HCT116 (cell line): ENCODE measurements at regions not wholly inside any gene's neighbourhood (a gene's known extent, or its start where the extent isn't known, plus 50 kb on each side); places are given as distances from the start of the nearest gene placed in this dataset.
"Not testable (repeated sequence)": the region's sequence is repeated elsewhere in the genome, so short reads cannot be mapped to it uniquely, and the experiment has no call there.

Source experiments
- CEBPB ChIP-seq: IDR thresholded peaks from 2 replicates; pipeline ENCODE4 v1.6.1; 2012; ENCODE audit warnings: low read depth
- CTCF ChIP-seq, 3 experiments: fragments of 200-600 bp in 1 of 3; sonication (generic) in 1 of 3; IDR thresholded peaks in 2 of 3; conservative IDR thresholded peaks in 1 of 3; 2 replicates each; pipeline ENCODE4 v1.5.1; 2012 to 2017; ENCODE audit warnings: low read depth in 2 of 3, low read length in 2 of 3, antibody characterized with exemption in 1 of 3, borderline replicate concordance in 1 of 3, control low read depth in 1 of 3, mild to moderate bottlenecking in 1 of 3, mixed read lengths in 1 of 3, mixed run types in 1 of 3, moderate library complexity in 1 of 3; ENCODE audit not compliant: insufficient read depth in 1 of 3
- ELF1 ChIP-seq: IDR thresholded peaks from 2 replicates; pipeline ENCODE4 v1.6.1; 2012; ENCODE audit warnings: low read depth, borderline replicate concordance
- EZH2 ChIP-seq: fragments of 200-600 bp; sonication (generic); IDR thresholded peaks from 2 replicates; pipeline ENCODE4 v1.6.1; 2017; ENCODE audit warnings: antibody characterized with exemption, mixed run types
- EZH2phosphoT487 ChIP-seq: fragments of 200-600 bp; IDR thresholded peaks from 2 replicates; pipeline ENCODE4 v1.6.1; 2018; ENCODE audit warnings: antibody characterized with exemption, borderline replicate concordance
- POLR2A ChIP-seq: IDR thresholded peaks from 2 replicates; pipeline ENCODE4 v1.7.0; 2011; ENCODE audit warnings: borderline replicate concordance; ENCODE audit not compliant: insufficient read depth, insufficient read length; ENCODE audit errors: extremely low read depth
- POLR2AphosphoS5 ChIP-seq: IDR thresholded peaks from 2 replicates; pipeline ENCODE4 v1.6.1; 2011; ENCODE audit warnings: mild to moderate bottlenecking, low read depth, low read length, moderate library complexity
- REST ChIP-seq: IDR thresholded peaks from 2 replicates; pipeline ENCODE4 v1.6.1; 2012; ENCODE audit warnings: low read depth
- SIN3A ChIP-seq: IDR thresholded peaks from 2 replicates; pipeline ENCODE4 v1.6.1; 2012; ENCODE audit warnings: low read depth
- SP1 ChIP-seq: IDR thresholded peaks from 2 replicates; pipeline ENCODE4 v1.6.1; 2012; ENCODE audit warnings: low read depth
- SRF ChIP-seq: IDR thresholded peaks from 2 replicates; pipeline ENCODE4 v1.6.1; 2012; ENCODE audit warnings: low read depth
- ZFX ChIP-seq: fragments of 450-650 bp; IDR thresholded peaks from 2 replicates; pipeline ENCODE4 v1.6.1; 2017

GRCh38 chr14:105595346-105595745 lies 69.0 kb downstream of the TMEM121 start:
- not testable (repeated sequence) for TF ChIP-seq CTCF (IDR thresholded peaks at IDR 0.05 in 2 of 3, conservative IDR thresholded peaks at IDR 0.05 in 1 of 3; ENCODE audit: borderline replicate concordance in 1 of 3, insufficient read depth in 1 of 3, low read depth in 2 of 3, low read length in 2 of 3); REST; POLR2AphosphoS5; POLR2A; SP1; EZH2phosphoT487; SIN3A; CEBPB; ELF1; SRF; ZFX; EZH2
